Fibroblast of lung (primary cell): ENCODE measurements at regions not wholly inside any gene's neighbourhood (a gene's known extent, or its start where the extent isn't known, plus 50 kb on each side); places are given as distances from the start of the nearest gene placed in this dataset.

Experiments used
- EZH2 ChIP-seq: IDR thresholded peaks from 2 replicates; pipeline ENCODE4 v1.5.1; 2012; ENCODE audit warnings: low read length, control low read depth, mild to moderate bottlenecking; ENCODE audit errors: missing control alignments
- TF ChIP-seq, protein P1 (sequence below), 2 donors: IDR thresholded peaks in 1 of 2; conservative IDR thresholded peaks in 1 of 2; 1 replicate in 1 of 2; 2 replicates in 1 of 2; pipeline ENCODE4 v1.5.1; 2011 to 2012; ENCODE audit warnings: low read length in 2 of 2, control low read depth in 1 of 2, inconsistent platforms in 1 of 2, low read depth in 1 of 2, mild to moderate bottlenecking in 1 of 2

DNA sequence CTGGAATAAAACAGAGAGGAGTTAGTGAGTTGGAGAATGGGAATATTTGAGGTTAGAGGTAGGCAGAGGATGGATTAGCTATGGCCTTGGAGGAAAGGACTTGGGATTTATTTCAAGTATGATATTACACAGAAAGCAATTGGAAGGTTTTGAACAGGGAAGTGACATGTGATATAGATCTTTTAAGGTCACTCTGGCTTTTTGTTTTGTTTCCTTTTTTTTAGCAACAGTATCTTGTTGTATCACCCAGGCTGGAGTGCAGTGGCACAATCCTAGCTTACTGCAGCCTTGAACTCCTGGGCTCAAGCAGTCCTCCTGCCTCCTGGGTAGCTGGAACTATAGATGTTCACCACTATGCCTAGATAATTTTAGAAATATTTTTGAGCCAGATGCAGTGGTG, 190.3 kb downstream of the UTRN start:
- TF ChIP-seq, protein P1, sequence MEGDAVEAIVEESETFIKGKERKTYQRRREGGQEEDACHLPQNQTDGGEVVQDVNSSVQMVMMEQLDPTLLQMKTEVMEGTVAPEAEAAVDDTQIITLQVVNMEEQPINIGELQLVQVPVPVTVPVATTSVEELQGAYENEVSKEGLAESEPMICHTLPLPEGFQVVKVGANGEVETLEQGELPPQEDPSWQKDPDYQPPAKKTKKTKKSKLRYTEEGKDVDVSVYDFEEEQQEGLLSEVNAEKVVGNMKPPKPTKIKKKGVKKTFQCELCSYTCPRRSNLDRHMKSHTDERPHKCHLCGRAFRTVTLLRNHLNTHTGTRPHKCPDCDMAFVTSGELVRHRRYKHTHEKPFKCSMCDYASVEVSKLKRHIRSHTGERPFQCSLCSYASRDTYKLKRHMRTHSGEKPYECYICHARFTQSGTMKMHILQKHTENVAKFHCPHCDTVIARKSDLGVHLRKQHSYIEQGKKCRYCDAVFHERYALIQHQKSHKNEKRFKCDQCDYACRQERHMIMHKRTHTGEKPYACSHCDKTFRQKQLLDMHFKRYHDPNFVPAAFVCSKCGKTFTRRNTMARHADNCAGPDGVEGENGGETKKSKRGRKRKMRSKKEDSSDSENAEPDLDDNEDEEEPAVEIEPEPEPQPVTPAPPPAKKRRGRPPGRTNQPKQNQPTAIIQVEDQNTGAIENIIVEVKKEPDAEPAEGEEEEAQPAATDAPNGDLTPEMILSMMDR (conservative IDR thresholded peaks at IDR 0.05 in 1 of 2, IDR thresholded peaks at IDR 0.05 in 1 of 2; ENCODE audit: low read depth in 1 of 2, low read length in 2 of 2), result no peak
- TF ChIP-seq EZH2, result no peak
